GM19035 (cell line): ENCODE measurements at regions not wholly inside any gene's neighbourhood (a gene's known extent, or its start where the extent isn't known, plus 50 kb on each side); places are given as distances from the start of the nearest gene placed in this dataset.

ENCODE experiments used
- ATAC-seq: cut with Tn5 transposase; IDR thresholded peaks from one replicate; pipeline ENCODE4 v1.9.1; 2021; ENCODE audit not compliant: unreplicated experiment

- ATAC-seq = no peak
These were observed 221.4 kb downstream of the CMPK2 start for GRCh38 chr2:6644261-6644660.

GRCh38 chr2:6645004-6645403, 220.7 kb downstream of the CMPK2 start:
- no peak for ATAC-seq

GRCh38 chr2:6645672-6646071, 220.0 kb downstream of the CMPK2 start:
- no peak for ATAC-seq

GRCh38 chr2:6647046-6647445, 218.7 kb downstream of the CMPK2 start:
- no peak for ATAC-seq

- no peak for ATAC-seq
These were observed 217.0 kb downstream of the CMPK2 start for GRCh38 chr2:6648596-6649247.

- ATAC-seq = no peak
These were observed 215.4 kb downstream of the CMPK2 start for GRCh38 chr2:6650311-6650710.

GRCh38 chr2:6652251-6652650, 213.5 kb downstream of the CMPK2 start:
- no peak for ATAC-seq

GRCh38 chr2:6653281-6653750, 212.4 kb downstream of the CMPK2 start:
- ATAC-seq = no peak

- no peak for ATAC-seq
These were observed 211.4 kb downstream of the CMPK2 start for GRCh38 chr2:6654279-6654678.

- no peak for ATAC-seq
These were observed 209.1 kb downstream of the CMPK2 start for GRCh38 chr2:6656633-6657032.

- ATAC-seq = no peak
These were observed 208.6 kb downstream of the CMPK2 start for GRCh38 chr2:6657136-6657535.

GRCh38 chr2:6657855-6658254, 207.9 kb downstream of the CMPK2 start:
- ATAC-seq = peak; percentile 91

GRCh38 chr2:6664332-6665061, 201.2 kb downstream of the CMPK2 start:
- ATAC-seq = no peak

GRCh38 chr2:6665093-6666045, 200.3 kb downstream of the CMPK2 start:
- ATAC-seq = no peak

GRCh38 chr2:6667326-6667725, 198.4 kb downstream of the CMPK2 start:
- no peak for ATAC-seq

GRCh38 chr2:6671913-6672312, 193.8 kb downstream of the CMPK2 start:
- no peak for ATAC-seq

GRCh38 chr2:6674381-6674780, 191.3 kb downstream of the CMPK2 start:
- no peak for ATAC-seq

GRCh38 chr2:6675791-6676190, 189.9 kb downstream of the CMPK2 start:
- ATAC-seq = no peak

- ATAC-seq = no peak
These were observed 189.5 kb downstream of the CMPK2 start for GRCh38 chr2:6676241-6676640.

- no peak for ATAC-seq
These were observed 188.9 kb downstream of the CMPK2 start for GRCh38 chr2:6676776-6677175.

GRCh38 chr2:6679471-6679870, 186.2 kb downstream of the CMPK2 start:
- no peak for ATAC-seq
